ENCODE measurements at regions not wholly inside any gene's neighbourhood (a gene's known extent, or its start where the extent isn't known, plus 50 kb on each side); places are given as distances from the start of the nearest gene placed in this dataset.

- TF ChIP-seq CTCF (IDR thresholded peaks at IDR 0.05; ENCODE audit: poor library complexity, severe bottlenecking) (no peak), REST (IDR thresholded peaks at IDR 0.05; ENCODE audit: borderline replicate concordance) (no peak), POLR2AphosphoS5 (IDR thresholded peaks at IDR 0.05) (no peak), EP300 (conservative IDR thresholded peaks at IDR 0.05; ENCODE audit: poor library complexity, severe bottlenecking) (no peak), TAF1 (IDR thresholded peaks at IDR 0.05; ENCODE audit: low read depth) (no peak)
Measured at GRCh38 chr1:163766257-163766918, 444.6 kb downstream of the NUF2 start.

Data from neural cell (in vitro differentiated cells).